IMR-90 (cell line): ENCODE measurements at regions not wholly inside any gene's neighbourhood (a gene's known extent, or its start where the extent isn't known, plus 50 kb on each side); places are given as distances from the start of the nearest gene placed in this dataset.

ENCODE experiments used
- ATAC-seq: fragments of 200-7000 bp; cut with Tn5 transposase; 2 replicates; pipeline ENCODE4 v1.9.1; 2020; ENCODE audit warnings: low read depth, mild to moderate bottlenecking, moderate library complexity
- BruUV-seq: library from RNA; stranded (reverse); fragments of 400-500 nt; replicated peaks from 2 replicates; lab custom pipeline; 2021; lab: Mats Ljungman, UMichigan
- CTCF ChIA-PET: fragments of 300-600 bp; formaldehyde crosslinking; extraction: SDS; loops from one replicate; lab custom pipeline; 2021; ENCODE audit warnings: antibody characterized with exemption; lab: Yijun Ruan, JAX
- POLR2A ChIA-PET: fragments of 300-600 bp; sonication (Branson Sonifier 250); formaldehyde crosslinking; loops from one replicate; lab custom pipeline; 2022; ENCODE audit warnings: antibody characterized with exemption; ENCODE audit not compliant: unreplicated experiment; lab: Charles Lee
- DNase-seq: peaks from one replicate; pipeline ENCODE4 v3.0.0; 2013
- H2AFZ ChIP-seq: replicated peaks from 2 replicates; pipeline ENCODE3; 2013; ENCODE audit warnings: low read length, mild to moderate bottlenecking; ENCODE audit not compliant: poor library complexity
- H2AK5ac ChIP-seq: 2 replicates; pipeline ENCODE4 v1.6.1; 2013; ENCODE audit warnings: low read depth, low read length, inconsistent platforms
- H2AK9ac ChIP-seq: replicated peaks from 2 replicates; pipeline ENCODE3; 2013; ENCODE audit warnings: mild to moderate bottlenecking, low read depth, low read length, moderate library complexity; ENCODE audit not compliant: poor library complexity
- H2BK120ac ChIP-seq: 2 replicates; pipeline ENCODE4 v1.6.1; 2013; ENCODE audit warnings: low read depth, low read length, inconsistent platforms
- H2BK15ac ChIP-seq: 3 replicates; pipeline ENCODE4 v1.6.1; 2013; ENCODE audit warnings: low read depth, low read length, inconsistent platforms
- H2BK20ac ChIP-seq: 2 replicates; pipeline ENCODE4 v1.6.1; 2013; ENCODE audit warnings: low read depth, mild to moderate bottlenecking, inconsistent platforms, low read length, moderate library complexity
- H2BK5ac ChIP-seq: 2 replicates; pipeline ENCODE4 v1.6.1; 2013; ENCODE audit warnings: mild to moderate bottlenecking, low read depth, low read length, inconsistent platforms; ENCODE audit not compliant: poor library complexity, severe bottlenecking
- H3K14ac ChIP-seq: replicated peaks from 2 replicates; pipeline ENCODE4 v1.6.1; 2013; ENCODE audit warnings: low read depth, low read length, inconsistent platforms
- H3K18ac ChIP-seq: 2 replicates; pipeline ENCODE4 v1.6.1; 2013; ENCODE audit warnings: low read depth, low read length, control low read depth
- H3K23ac ChIP-seq: 2 replicates; pipeline ENCODE4 v1.6.1; 2013; ENCODE audit warnings: low read depth, low read length, inconsistent platforms
- H3K27ac ChIP-seq: 2 replicates; pipeline ENCODE4 v1.5.1; 2013; ENCODE audit warnings: mild to moderate bottlenecking, control low read depth, low read length; ENCODE audit not compliant: insufficient read depth
- H3K27me3 ChIP-seq: 2 replicates; pipeline ENCODE4 v1.6.1; 2013; ENCODE audit warnings: low read length; ENCODE audit not compliant: control insufficient read depth, insufficient read depth
- H3K36me3 ChIP-seq: 2 replicates; pipeline ENCODE4 v1.6.1; 2013; ENCODE audit warnings: low read length, mixed read lengths; ENCODE audit not compliant: control insufficient read depth, insufficient read depth
- H3K4ac ChIP-seq: 2 replicates; pipeline ENCODE4 v1.6.1; 2013; ENCODE audit warnings: low read depth, low read length, inconsistent platforms
- H3K4me1 ChIP-seq: 2 replicates; pipeline ENCODE4 v1.6.1; 2013; ENCODE audit warnings: low read length, mixed read lengths; ENCODE audit not compliant: control insufficient read depth, insufficient read depth
- H3K4me2 ChIP-seq: 2 replicates; pipeline ENCODE4 v1.6.1; 2013; ENCODE audit warnings: low read depth, mild to moderate bottlenecking, control low read depth, low read length, moderate library complexity
- H3K4me3 ChIP-seq: 2 replicates; pipeline ENCODE4 v1.5.1; 2013; ENCODE audit warnings: low read depth, mild to moderate bottlenecking, control low read depth, low read length, moderate library complexity; ENCODE audit not compliant: insufficient read depth
- H3K56ac ChIP-seq: 2 replicates; pipeline ENCODE4 v1.6.1; 2013; ENCODE audit warnings: low read length, inconsistent platforms; ENCODE audit not compliant: insufficient read depth; ENCODE audit errors: extremely low read depth
- H3K79me1 ChIP-seq, 2 experiments: 2 replicates each; pipeline ENCODE4 v1.6.1; 2013; ENCODE audit warnings: low read length in 2 of 2, inconsistent platforms in 1 of 2, low read depth in 1 of 2
- H3K9ac ChIP-seq: 2 replicates; pipeline ENCODE4 v1.6.1; 2013; ENCODE audit warnings: low read depth, low read length, control low read depth
- H3K9me1 ChIP-seq: 2 replicates; pipeline ENCODE4 v1.6.1; 2013; ENCODE audit warnings: low read length, inconsistent platforms; ENCODE audit not compliant: insufficient read depth
- H3K9me3 ChIP-seq: 2 replicates; pipeline ENCODE4 v1.6.1; 2013; ENCODE audit warnings: low read length; ENCODE audit not compliant: control insufficient read depth, insufficient read depth
- H4K20me1 ChIP-seq: 2 replicates; pipeline ENCODE4 v1.6.1; 2013; ENCODE audit warnings: low read length, inconsistent platforms; ENCODE audit not compliant: insufficient read depth
- H4K5ac ChIP-seq: 2 replicates; pipeline ENCODE4 v1.6.1; 2013; ENCODE audit warnings: mild to moderate bottlenecking, low read depth, low read length, control low read depth
- H4K8ac ChIP-seq, 2 experiments: 2 replicates each; pipeline ENCODE4 v1.6.1; 2013; ENCODE audit warnings: low read depth in 2 of 2, low read length in 2 of 2, control low read depth in 1 of 2, inconsistent platforms in 1 of 2
- H4K91ac ChIP-seq: 2 replicates; pipeline ENCODE4 v1.6.1; 2013; ENCODE audit warnings: low read depth, low read length, inconsistent platforms; ENCODE audit not compliant: insufficient read depth
- CEBPB ChIP-seq: IDR thresholded peaks from 2 replicates; pipeline ENCODE4 v1.6.1; 2012; ENCODE audit warnings: low read depth, low read length, improper control_type of control experiment
- USF2 ChIP-seq: fragments of 150-350 bp; IDR thresholded peaks from 2 replicates; pipeline ENCODE4 v1.6.1; 2017; ENCODE audit warnings: mild to moderate bottlenecking, antibody characterized with exemption, low read length, low read depth
- WGBS, 2 experiments: methylation state at CpG; one replicate each; pipeline versions ENCODE4 v1.1.5 to v1.1.7; 2013; ENCODE audit warnings: missing lambda C conversion rate in 2 of 2; ENCODE audit not compliant: insufficient read length in 1 of 2; ENCODE audit errors: extremely low coverage in 2 of 2; 5-methylcytosine and 5-hydroxymethylcytosine counted together
- dilution Hi-C: fragments of 300-500 bp; cut with HindIII; formaldehyde crosslinking; loops from one replicate; pipeline ENCODE4 v1.14.3; 2018; ENCODE audit warnings: low sequenced_read_pairs; ENCODE audit not compliant: unreplicated experiment
- in situ Hi-C: fragments of 300-500 bp; cut with MboI; formaldehyde crosslinking; loops from 3 replicates; pipeline ENCODE4 v1.14.3; 2019; ENCODE audit warnings: low sequenced_read_pairs, inconsistent platforms, mixed read lengths
- intact Hi-C: fragments of 100-400 bp; cut with micrococcal nuclease; formaldehyde crosslinking; loops from 2 replicates; pipeline ENCODE4 v1.10.0; 2022

DNA sequence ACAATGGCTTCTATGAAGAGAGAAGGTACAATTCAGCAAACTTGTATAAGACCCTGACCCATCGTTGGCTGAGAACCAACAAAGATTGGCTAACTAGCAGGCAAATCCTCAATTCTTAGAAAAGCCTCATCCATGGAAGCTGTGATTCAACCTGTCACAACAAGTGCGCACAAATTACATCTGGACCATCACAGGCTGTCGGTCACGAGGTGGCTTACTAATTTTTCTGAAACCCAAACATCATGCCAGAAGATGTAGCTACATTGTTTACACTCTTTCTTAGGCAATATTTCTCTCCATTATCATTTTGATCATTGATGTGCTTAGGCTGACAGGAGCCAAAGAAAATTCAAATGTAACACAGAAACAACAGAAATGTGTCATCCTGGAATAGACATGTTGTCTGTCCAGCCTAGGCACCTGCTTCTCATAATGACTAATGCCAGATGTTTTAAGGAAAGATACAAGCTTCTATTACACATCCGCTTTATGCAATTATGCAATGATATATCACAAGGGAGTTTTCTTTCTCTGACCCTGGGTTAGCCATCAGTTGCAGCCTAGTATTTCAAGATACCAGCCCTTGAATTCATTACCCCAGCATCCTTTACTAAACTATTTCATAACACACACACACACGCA, 92.9 kb upstream of the DIO2 start:
- Histone ChIP-seq H3K56ac (no peak overlapping the region), H4K8ac (no peak overlapping the region), H3K23ac (no peak overlapping the region), H2BK5ac (peak overlapping the region; percentile 29), H3K27ac (no peak overlapping the region), H3K4ac (no peak overlapping the region), H3K79me1 (no peaks in the 10 kb centered on the region), H3K18ac (no peak overlapping the region), H4K5ac (no peak overlapping the region), H3K9ac (no peak overlapping the region), H3K14ac (no peak overlapping the region), H4K20me1 (no peaks in the 10 kb centered on the region), H2AK5ac (no peak overlapping the region), H2AK9ac (no peak overlapping the region), H4K91ac (no peak overlapping the region), H3K4me1 (no peaks in the 10 kb centered on the region; the same call in 1 of the 2 replicates), H3K4me2 (no peak overlapping the region), H2BK120ac (no peak overlapping the region), H3K27me3 (no peaks in the 10 kb centered on the region), H3K36me3 (no peaks in the 10 kb centered on the region), H2AFZ (no peak overlapping the region), H3K9me3 (no peaks in the 10 kb centered on the region), H3K4me3 (no peak overlapping the region), H2BK15ac (no peak overlapping the region), H3K9me1 (no peaks in the 10 kb centered on the region), H2BK20ac (no peak overlapping the region)
- intact Hi-C loops (no loop called here), in situ Hi-C loops (no loop called here), dilution Hi-C loops (no loop called here)
- 100% methylated on average over 1 of the region's 6 CpGs; no CpG with 5 or more reads in 1 of the 2 experiments for WGBS, 2 experiments
- no TSS peak for BruUV-seq
- ChIA-PET CTCF (interaction anchor here (0.8 kb wide), 1 partner anchor 552 kb away, joined by 3 read pairs; no protein-coding TSS in a partner anchor), POLR2A (interaction anchor here (0.7 kb wide), 1 partner anchor 10 kb away, joined by 3 read pairs; no protein-coding TSS in a partner anchor)
- TF ChIP-seq CEBPB: peak; percentile 17; the same call in 1 of the 2 replicates
- no peak for TF ChIP-seq USF2
- no peak for ATAC-seq
- peak; percentile 46 for DNase-seq
